ENCODE measurements at regions not wholly inside any gene's neighbourhood (a gene's known extent, or its start where the extent isn't known, plus 50 kb on each side); places are given as distances from the start of the nearest gene placed in this dataset.
A peak's percentile ranks its signal among the peaks of the same experiment; 100 is the strongest.
"Not testable (repeated sequence)": the region's sequence is repeated elsewhere in the genome, so short reads cannot be mapped to it uniquely, and the experiment has no call there.

GRCh38 chr5:109283086-109283485 lies 126.7 kb downstream of the PJA2 start:
- not testable (repeated sequence) for H3K4me1 Mint-ChIP-seq (ENCODE audit: low read depth in 2 of 2)

GRCh38 chr5:109281136-109281690 lies 128.6 kb downstream of the PJA2 start:
- no peaks in the 10 kb centered on the region for H3K36me3 Mint-ChIP-seq (ENCODE audit: insufficient read depth)
- no peak for ATAC-seq (replicated peaks)
- no peak overlapping the region for H3K4me3 Mint-ChIP-seq
- no peak for DNase-seq
- no peaks in the 10 kb centered on the region for H3K4me1 Mint-ChIP-seq (ENCODE audit: low read depth in 2 of 2)
- H3K9me3 Mint-ChIP-seq, result peaks cover 5 to 14% of the 10 kb centered on the region in 2 donors
- no peak overlapping the region for H3K27ac Mint-ChIP-seq
- H3K27me3 Mint-ChIP-seq, result no peaks in the 10 kb centered on the region

More at GRCh38 chr5:109283086-109283485, 126.7 kb downstream of the PJA2 start:
- H3K27ac Mint-ChIP-seq; H3K36me3 Mint-ChIP-seq (ENCODE audit: insufficient read depth); H3K4me3 Mint-ChIP-seq; ATAC-seq (replicated peaks); H3K27me3 Mint-ChIP-seq; DNase-seq: not testable (repeated sequence)
- H3K9me3 Mint-ChIP-seq, result peaks cover 7 to 19% of the 10 kb centered on the region in 2 donors

GRCh38 chr5:109278141-109278540 lies 131.6 kb downstream of the PJA2 start:
- no peaks in the 10 kb centered on the region for H3K27me3 Mint-ChIP-seq
- H3K36me3 Mint-ChIP-seq (ENCODE audit: insufficient read depth), result no peaks in the 10 kb centered on the region
- H3K9me3 Mint-ChIP-seq, result no peaks in the 10 kb centered on the region
- ATAC-seq (replicated peaks) (no peak), DNase-seq (no peak)
- H3K4me1 Mint-ChIP-seq (ENCODE audit: low read depth in 2 of 2), result no peaks in the 10 kb centered on the region
- no peak overlapping the region for H3K27ac Mint-ChIP-seq
- no peak overlapping the region for H3K4me3 Mint-ChIP-seq

GRCh38 chr5:109275919-109276318 lies 133.9 kb downstream of the PJA2 start:
- Mint-ChIP-seq H3K4me1 (ENCODE audit: low read depth in 2 of 2) (no peaks in the 10 kb centered on the region), H3K36me3 (ENCODE audit: insufficient read depth) (no peaks in the 10 kb centered on the region), H3K27ac (no peak overlapping the region), H3K9me3 (no peaks in the 10 kb centered on the region), H3K27me3 (no peaks in the 10 kb centered on the region), H3K4me3 (no peak overlapping the region)
- DNase-seq, result no peak
- no peak for ATAC-seq (replicated peaks)

- Mint-ChIP-seq H3K9me3 (no peaks in the 10 kb centered on the region), H3K36me3 (ENCODE audit: insufficient read depth) (no peaks in the 10 kb centered on the region), H3K4me3 (no peak overlapping the region), H3K27ac (no peak overlapping the region), H3K4me1 (ENCODE audit: low read depth in 2 of 2) (no peaks in the 10 kb centered on the region), H3K27me3 (no peaks in the 10 kb centered on the region)
- no peak for DNase-seq
- no peak for ATAC-seq (replicated peaks)
Measured at GRCh38 chr5:109273594-109273993, 136.2 kb downstream of the PJA2 start.

- no peaks in the 10 kb centered on the region for H3K4me1 Mint-ChIP-seq (ENCODE audit: low read depth in 2 of 2)
- ATAC-seq (replicated peaks), result no peak
- H3K36me3 Mint-ChIP-seq (ENCODE audit: insufficient read depth), result no peaks in the 10 kb centered on the region
- H3K27ac Mint-ChIP-seq, result no peak overlapping the region
- H3K4me3 Mint-ChIP-seq, result no peak overlapping the region
- H3K9me3 Mint-ChIP-seq, result peaks cover 0 to 3% of the 10 kb centered on the region in 2 donors
- H3K27me3 Mint-ChIP-seq, result no peaks in the 10 kb centered on the region
- no peak for DNase-seq
Measured at GRCh38 chr5:109267283-109267682, 142.5 kb downstream of the PJA2 start.

- Mint-ChIP-seq H3K27ac (no peak overlapping the region), H3K4me3 (no peak overlapping the region)
- no peak for ATAC-seq (replicated peaks)
Measured at GRCh38 chr5:109258755-109259154, 151.0 kb downstream of the PJA2 start.

GRCh38 chr5:109256486-109256885 lies 153.3 kb downstream of the PJA2 start:
- DNase-seq (no peak), ATAC-seq (replicated peaks) (no peak)
- Mint-ChIP-seq H3K4me3 (no peak overlapping the region), H3K36me3 (ENCODE audit: insufficient read depth) (no peaks in the 10 kb centered on the region), H3K4me1 (ENCODE audit: low read depth in 2 of 2) (no peaks in the 10 kb centered on the region), H3K9me3 (no peaks in the 10 kb centered on the region), H3K27me3 (no peaks in the 10 kb centered on the region), H3K27ac (no peak overlapping the region)

More at GRCh38 chr5:109258755-109259154, 151.0 kb downstream of the PJA2 start:
- Mint-ChIP-seq H3K4me1 (ENCODE audit: low read depth in 2 of 2) (no peaks in the 10 kb centered on the region), H3K27me3 (no peaks in the 10 kb centered on the region), H3K36me3 (ENCODE audit: insufficient read depth) (no peaks in the 10 kb centered on the region), H3K9me3 (no peaks in the 10 kb centered on the region)
- DNase-seq, result no peak

- H3K27me3 Mint-ChIP-seq, result no peaks in the 10 kb centered on the region
- no peaks in the 10 kb centered on the region for H3K4me1 Mint-ChIP-seq (ENCODE audit: low read depth in 2 of 2)
- no peak for DNase-seq
- no peak for ATAC-seq (replicated peaks)
- H3K4me3 Mint-ChIP-seq, result no peak overlapping the region
- peak overlapping the region in 1 of 2 donors; percentile 67 for H3K27ac Mint-ChIP-seq
- no peaks in the 10 kb centered on the region for H3K9me3 Mint-ChIP-seq
- H3K36me3 Mint-ChIP-seq (ENCODE audit: insufficient read depth), result no peaks in the 10 kb centered on the region
Measured at GRCh38 chr5:109254511-109254910, 155.3 kb downstream of the PJA2 start.

- DNase-seq (no peak), ATAC-seq (replicated peaks) (no peak)
- no peak overlapping the region for H3K27ac Mint-ChIP-seq
- no peaks in the 10 kb centered on the region for H3K27me3 Mint-ChIP-seq
- no peak overlapping the region for H3K4me3 Mint-ChIP-seq
- no peaks in the 10 kb centered on the region for H3K4me1 Mint-ChIP-seq (ENCODE audit: low read depth in 2 of 2)
- no peaks in the 10 kb centered on the region for H3K9me3 Mint-ChIP-seq
- H3K36me3 Mint-ChIP-seq (ENCODE audit: insufficient read depth), result no peaks in the 10 kb centered on the region
Measured at GRCh38 chr5:109253262-109253661, 156.5 kb downstream of the PJA2 start.

GRCh38 chr5:109252731-109253130 lies 157.0 kb downstream of the PJA2 start:
- Mint-ChIP-seq H3K9me3 (no peaks in the 10 kb centered on the region), H3K36me3 (ENCODE audit: insufficient read depth) (no peaks in the 10 kb centered on the region), H3K4me1 (ENCODE audit: low read depth in 2 of 2) (no peaks in the 10 kb centered on the region), H3K27ac (no peak overlapping the region), H3K27me3 (no peaks in the 10 kb centered on the region), H3K4me3 (no peak overlapping the region)
- DNase-seq, result no peak
- no peak for ATAC-seq (replicated peaks)

GRCh38 chr5:109250533-109251329 lies 159.0 kb downstream of the PJA2 start:
- no peak overlapping the region for H3K27ac Mint-ChIP-seq
- DNase-seq, result no peak
- no peaks in the 10 kb centered on the region for H3K36me3 Mint-ChIP-seq (ENCODE audit: insufficient read depth)

GRCh38 chr5:109250080-109250479 lies 159.7 kb downstream of the PJA2 start:
- Mint-ChIP-seq H3K4me3 (no peak overlapping the region), H3K27me3 (no peaks in the 10 kb centered on the region), H3K4me1 (ENCODE audit: low read depth in 2 of 2) (no peaks in the 10 kb centered on the region), H3K9me3 (peaks cover 6 to 7% of the 10 kb centered on the region in 2 donors), H3K36me3 (ENCODE audit: insufficient read depth) (no peaks in the 10 kb centered on the region), H3K27ac (no peak overlapping the region)
- no peak for ATAC-seq (replicated peaks)
- no peak for DNase-seq

More at GRCh38 chr5:109250533-109251329, 159.0 kb downstream of the PJA2 start:
- H3K4me1 Mint-ChIP-seq (ENCODE audit: low read depth in 2 of 2), result no peaks in the 10 kb centered on the region
- H3K4me3 Mint-ChIP-seq, result no peak overlapping the region
- H3K27me3 Mint-ChIP-seq, result no peaks in the 10 kb centered on the region
- no peak for ATAC-seq (replicated peaks)
- H3K9me3 Mint-ChIP-seq, result peaks cover 6 to 7% of the 10 kb centered on the region in 2 donors

GRCh38 chr5:109249126-109249525 lies 160.6 kb downstream of the PJA2 start:
- Mint-ChIP-seq H3K36me3 (ENCODE audit: insufficient read depth) (no peaks in the 10 kb centered on the region), H3K4me1 (ENCODE audit: low read depth in 2 of 2) (no peaks in the 10 kb centered on the region), H3K4me3 (no peak overlapping the region), H3K27me3 (no peaks in the 10 kb centered on the region), H3K9me3 (peaks cover 6 to 7% of the 10 kb centered on the region in 2 donors), H3K27ac (no peak overlapping the region)
- no peak for DNase-seq
- ATAC-seq (replicated peaks), result no peak

Data from effector memory CD8-positive, alpha-beta T cell (primary cell).